Erythroblast (primary cell): ENCODE measurements at regions not wholly inside any gene's neighbourhood (a gene's known extent, or its start where the extent isn't known, plus 50 kb on each side); places are given as distances from the start of the nearest gene placed in this dataset.
"Not testable (repeated sequence)": the region's sequence is repeated elsewhere in the genome, so short reads cannot be mapped to it uniquely, and the experiment has no call there.

Source experiments
- DNase-seq, 2 experiments: peaks; one replicate each; lab custom pipeline; 2025; lab: John Stamatoyannopoulos, UW
- GATA1 ChIP-seq: IDR thresholded peaks from 2 replicates; pipeline ENCODE4 v1.6.1; 2011; ENCODE audit warnings: low read depth, mild to moderate bottlenecking, control low read depth, low read length, moderate library complexity
- POLR2A ChIP-seq: IDR thresholded peaks from 2 replicates; pipeline ENCODE4 v1.6.1; 2011; ENCODE audit warnings: mild to moderate bottlenecking, low read length

- no peak for DNase-seq
- TF ChIP-seq POLR2A (no peak), GATA1 (no peak)
These were observed 55.1 kb downstream of the ID4 start for GRCh38 chr6:19892260-19892659.

- no peak for DNase-seq
- TF ChIP-seq POLR2A: no peak
- TF ChIP-seq GATA1: no peak
These were observed 58.9 kb downstream of the ID4 start for GRCh38 chr6:19895866-19896692.

- TF ChIP-seq POLR2A: no peak
- no peak for TF ChIP-seq GATA1
- no peak for DNase-seq
These were observed 59.5 kb downstream of the ID4 start for GRCh38 chr6:19896693-19897010.

GRCh38 chr6:19898141-19898740, 61.1 kb downstream of the ID4 start:
- no peak for DNase-seq
- TF ChIP-seq GATA1 (no peak), POLR2A (no peak)

GRCh38 chr6:19902201-19902600, 65.0 kb downstream of the ID4 start:
- DNase-seq: no peak
- TF ChIP-seq POLR2A (no peak), GATA1 (no peak)

- not testable (repeated sequence) for DNase-seq
These were observed 67.2 kb downstream of the ID4 start for GRCh38 chr6:19904408-19904807.

GRCh38 chr6:19905584-19905983, 68.4 kb downstream of the ID4 start:
- DNase-seq: no peak
- TF ChIP-seq POLR2A (no peak), GATA1 (no peak)

- DNase-seq: no peak
- TF ChIP-seq GATA1 (no peak), POLR2A (no peak)
These were observed 69.0 kb downstream of the ID4 start for GRCh38 chr6:19906171-19906570.

GRCh38 chr6:19911223-19911622, 74.1 kb downstream of the ID4 start:
- no peak for DNase-seq
- no peak for TF ChIP-seq GATA1
- TF ChIP-seq POLR2A: no peak

- no peak for TF ChIP-seq POLR2A
- TF ChIP-seq GATA1: no peak
- no peak for DNase-seq
These were observed 81.3 kb downstream of the ID4 start for GRCh38 chr6:19918436-19918835.

GRCh38 chr6:19921786-19922185, 84.6 kb downstream of the ID4 start:
- DNase-seq: no peak
- no peak for TF ChIP-seq POLR2A
- TF ChIP-seq GATA1: no peak

- DNase-seq: no peak
These were observed 88.4 kb downstream of the ID4 start for GRCh38 chr6:19925533-19925932.

GRCh38 chr6:19928461-19928860, 91.3 kb downstream of the ID4 start:
- no peak for DNase-seq
- TF ChIP-seq POLR2A: no peak
- no peak for TF ChIP-seq GATA1

More at GRCh38 chr6:19925533-19925932, 88.4 kb downstream of the ID4 start:
- TF ChIP-seq GATA1 (no peak), POLR2A (no peak)

GRCh38 chr6:19929312-19929711, 92.1 kb downstream of the ID4 start:
- TF ChIP-seq GATA1: no peak
- TF ChIP-seq POLR2A: no peak
- DNase-seq: no peak
